Natural killer cell (primary cell): ENCODE measurements at regions not wholly inside any gene's neighbourhood (a gene's known extent, or its start where the extent isn't known, plus 50 kb on each side); places are given as distances from the start of the nearest gene placed in this dataset.

ENCODE experiments used
- ATAC-seq, 3 donors: fragments of 150-1000 bp in 2 of 3; fragments of 200-7000 bp in 1 of 3; cut with Tn5 transposase; 1 replicate in 1 of 3; 2 replicates in 2 of 3; pipeline ENCODE4 v1.10.0; 2021; ENCODE audit warnings: mild to moderate bottlenecking in 2 of 3, moderate library complexity in 2 of 3
- DNase-seq, 2 donors: peaks; one replicate each; pipeline versions ENCODE4 v3.0.0 to v3.0.0-alpha.2; 2013 to 2021; ENCODE audit warnings: mixed read lengths in 1 of 2
- H3K27ac ChIP-seq: one replicate; pipeline ENCODE4 v1.5.1; 2013; ENCODE audit warnings: mild to moderate bottlenecking, low read length
- H3K27me3 ChIP-seq: one replicate; pipeline ENCODE4 v1.6.1; 2013; ENCODE audit warnings: low read length; ENCODE audit not compliant: control insufficient read depth, insufficient read depth
- H3K36me3 ChIP-seq: one replicate; pipeline ENCODE4 v1.6.1; 2013; ENCODE audit warnings: low read length; ENCODE audit not compliant: control insufficient read depth, insufficient read depth
- H3K4me1 ChIP-seq: one replicate; pipeline ENCODE4 v1.6.1; 2013; ENCODE audit warnings: low read length; ENCODE audit not compliant: control insufficient read depth, insufficient read depth
- H3K4me3 ChIP-seq: one replicate; pipeline ENCODE4 v1.5.1; 2013; ENCODE audit warnings: low read length
- H3K9me3 ChIP-seq: one replicate; pipeline ENCODE4 v1.6.1; 2013; ENCODE audit warnings: low read length; ENCODE audit not compliant: control insufficient read depth, insufficient read depth
- H3K27ac Mint-ChIP-seq, 2 donors: one replicate each; pipeline ENCODE4 v1.8.0; 2022; ENCODE audit warnings: mild to moderate bottlenecking in 2 of 2, mixed read lengths in 2 of 2, moderate library complexity in 1 of 2
- H3K27me3 Mint-ChIP-seq, 2 donors: one replicate each; pipeline ENCODE4 v1.8.0; 2022; ENCODE audit warnings: low read depth in 2 of 2, mixed read lengths in 2 of 2
- H3K36me3 Mint-ChIP-seq: one replicate; pipeline ENCODE4 v1.8.0; 2022; ENCODE audit warnings: mixed read lengths
- H3K4me1 Mint-ChIP-seq, 2 donors: one replicate each; pipeline ENCODE4 v1.8.0; 2022; ENCODE audit warnings: mixed read lengths in 2 of 2
- H3K4me3 Mint-ChIP-seq: one replicate; pipeline ENCODE4 v1.8.0; 2022; ENCODE audit warnings: mild to moderate bottlenecking, moderate library complexity, mixed read lengths
- H3K9me3 Mint-ChIP-seq, 2 donors: one replicate each; pipeline ENCODE4 v1.8.0; 2022; ENCODE audit warnings: mixed read lengths in 2 of 2
- CTCF ChIP-seq: fragments of 200-600 bp; IDR thresholded peaks from one replicate; pipeline ENCODE4 v1.8.0; 2022; ENCODE audit warnings: antibody characterized with exemption
- WGBS: methylation state at CpG from one replicate; pipeline ENCODE4 v1.1.7; 2013; ENCODE audit warnings: missing lambda C conversion rate; ENCODE audit not compliant: insufficient coverage; 5-methylcytosine and 5-hydroxymethylcytosine counted together
- intact Hi-C: fragments of 100-400 bp; cut with micrococcal nuclease; formaldehyde crosslinking; loops from one replicate; pipeline ENCODE4 v1.14.2; 2022

DNA sequence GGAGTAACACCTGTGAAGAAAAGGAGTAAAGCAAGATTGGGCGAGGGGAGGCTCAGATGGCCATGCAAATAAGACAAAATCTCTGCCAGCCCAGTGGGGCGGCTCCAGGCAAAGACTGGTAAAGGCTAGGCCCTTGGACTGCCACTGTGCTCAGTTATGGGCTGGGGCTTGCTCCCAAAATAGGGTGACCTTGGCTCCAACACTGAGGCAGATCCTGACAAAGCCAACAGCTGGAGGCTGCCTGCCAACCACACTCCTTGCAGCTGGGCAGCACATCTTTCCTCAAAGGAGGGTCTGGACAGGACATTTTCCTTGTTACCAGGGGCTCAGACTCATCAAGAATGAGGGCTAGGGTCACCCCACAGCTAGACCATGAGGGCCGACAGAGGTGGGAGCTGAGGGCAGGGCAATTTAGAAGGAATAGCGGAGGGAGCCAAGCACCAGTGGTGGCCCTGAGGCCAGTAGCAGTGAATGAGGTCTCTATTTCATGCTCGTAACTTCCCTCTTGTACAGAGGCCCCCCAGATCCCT is 86.1 kb downstream of the CHRD start:
- Mint-ChIP-seq H3K9me3 (no peaks in the 10 kb centered on the region), H3K36me3 (no peaks in the 10 kb centered on the region), H3K27ac (no peak overlapping the region), H3K4me3 (no peak overlapping the region), H3K4me1 (no peaks in the 10 kb centered on the region), H3K27me3 (peaks cover 10 to 12% of the 10 kb centered on the region in 2 donors)
- Histone ChIP-seq H3K27me3 (no peaks in the 10 kb centered on the region), H3K4me1 (peaks cover 7% of the 10 kb centered on the region), H3K9me3 (no peaks in the 10 kb centered on the region), H3K27ac (no peak overlapping the region), H3K36me3 (no peaks in the 10 kb centered on the region), H3K4me3 (no peak overlapping the region)
- no peak for DNase-seq
- 81% methylated on average over 5 of the region's 5 CpGs for WGBS
- TF ChIP-seq CTCF = no peak
- intact Hi-C loops = no loop called here
- ATAC-seq = no peak

GRCh38 chr3:184466413-184466960 is 86.6 kb downstream of the CHRD start:
- no peaks in the 10 kb centered on the region for H3K9me3 ChIP-seq
- Mint-ChIP-seq H3K9me3 (no peaks in the 10 kb centered on the region), H3K36me3 (no peaks in the 10 kb centered on the region), H3K4me1 (no peaks in the 10 kb centered on the region), H3K4me3 (no peak overlapping the region), H3K27me3 (peaks cover 8 to 12% of the 10 kb centered on the region in 2 donors), H3K27ac (no peak overlapping the region)
- 12% methylated on average over 12 of the region's 12 CpGs for WGBS
- H3K4me1 ChIP-seq = peaks cover 7% of the 10 kb centered on the region
- H3K36me3 ChIP-seq = no peaks in the 10 kb centered on the region
- TF ChIP-seq CTCF = no peak
- DNase-seq (no peak), ATAC-seq (no peak)
- H3K4me3 ChIP-seq = no peak overlapping the region
- no peaks in the 10 kb centered on the region for H3K27me3 ChIP-seq
- no peak overlapping the region for H3K27ac ChIP-seq
- intact Hi-C loops = no loop called here

- peaks cover 5 to 17% of the 10 kb centered on the region in 2 donors for H3K27me3 Mint-ChIP-seq
- Histone ChIP-seq H3K4me3 (no peak overlapping the region), H3K4me1 (peaks cover 7% of the 10 kb centered on the region), H3K27me3 (no peaks in the 10 kb centered on the region), H3K9me3 (no peaks in the 10 kb centered on the region), H3K27ac (no peak overlapping the region), H3K36me3 (no peaks in the 10 kb centered on the region)
- no peak overlapping the region for H3K4me3 Mint-ChIP-seq
- H3K36me3 Mint-ChIP-seq = no peaks in the 10 kb centered on the region
- 79% methylated on average over 9 of the region's 9 CpGs for WGBS
- intact Hi-C loops = no loop called here
- no peak for DNase-seq
- H3K27ac Mint-ChIP-seq = no peak overlapping the region
- no peak for TF ChIP-seq CTCF
- no peaks in the 10 kb centered on the region for H3K9me3 Mint-ChIP-seq
- H3K4me1 Mint-ChIP-seq = no peaks in the 10 kb centered on the region
- no peak for ATAC-seq
Observed at GRCh38 chr3:184467171-184467570, 87.3 kb downstream of the CHRD start.

DNA sequence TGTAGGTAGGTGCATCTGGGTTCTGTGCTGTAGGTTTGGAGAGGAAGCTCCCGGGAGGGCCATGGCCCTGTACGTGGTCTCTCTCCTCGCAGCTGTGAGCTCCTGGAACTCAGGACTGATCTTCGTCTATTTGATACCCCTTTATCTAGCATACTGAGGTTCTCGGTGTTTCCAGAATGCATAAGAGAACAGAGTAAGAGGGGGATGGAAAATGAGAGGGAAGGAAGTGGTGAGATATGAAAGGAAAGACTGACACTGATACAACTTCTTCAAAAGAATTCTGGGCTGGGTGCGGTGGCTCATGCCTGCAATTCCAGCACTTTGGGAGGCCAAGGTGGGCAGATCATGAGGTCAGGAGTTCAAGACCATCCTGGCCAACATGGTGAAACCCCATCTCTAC is 90.7 kb downstream of the CHRD start:
- Mint-ChIP-seq H3K4me3 (no peak overlapping the region), H3K27ac (no peak overlapping the region), H3K36me3 (no peaks in the 10 kb centered on the region), H3K4me1 (no peaks in the 10 kb centered on the region), H3K9me3 (no peaks in the 10 kb centered on the region), H3K27me3 (peaks cover 18 to 40% of the 10 kb centered on the region in 2 donors)
- no peak overlapping the region for H3K27ac ChIP-seq
- no peak overlapping the region for H3K4me3 ChIP-seq
- ATAC-seq (no peak), DNase-seq (no peak)
- H3K27me3 ChIP-seq = no peaks in the 10 kb centered on the region
- 34% methylated on average over 6 of the region's 6 CpGs for WGBS
- no peak for TF ChIP-seq CTCF
- peaks cover 7% of the 10 kb centered on the region for H3K4me1 ChIP-seq
- H3K9me3 ChIP-seq = no peaks in the 10 kb centered on the region
- H3K36me3 ChIP-seq = no peaks in the 10 kb centered on the region
- intact Hi-C loops = no loop called here
